Activated naive CD8-positive, alpha-beta T cell (primary cell): ENCODE measurements at regions not wholly inside any gene's neighbourhood (a gene's known extent, or its start where the extent isn't known, plus 50 kb on each side); places are given as distances from the start of the nearest gene placed in this dataset.

Experiments
- H3K27ac Mint-ChIP-seq: one replicate; pipeline ENCODE4 v1.8.0; 2021; ENCODE audit warnings: mixed read lengths
- H3K27me3 Mint-ChIP-seq: one replicate; pipeline ENCODE4 v1.8.0; 2021; ENCODE audit warnings: mixed read lengths
- H3K36me3 Mint-ChIP-seq: one replicate; pipeline ENCODE4 v1.8.0; 2021; ENCODE audit warnings: mixed read lengths
- H3K4me1 Mint-ChIP-seq: one replicate; pipeline ENCODE4 v1.8.0; 2021; ENCODE audit warnings: low read depth, mixed read lengths
- H3K4me3 Mint-ChIP-seq: one replicate; pipeline ENCODE4 v1.8.0; 2021; ENCODE audit warnings: mild to moderate bottlenecking, mixed read lengths
- H3K9me3 Mint-ChIP-seq: one replicate; pipeline ENCODE4 v1.8.0; 2021; ENCODE audit warnings: low read depth, mixed read lengths

DNA sequence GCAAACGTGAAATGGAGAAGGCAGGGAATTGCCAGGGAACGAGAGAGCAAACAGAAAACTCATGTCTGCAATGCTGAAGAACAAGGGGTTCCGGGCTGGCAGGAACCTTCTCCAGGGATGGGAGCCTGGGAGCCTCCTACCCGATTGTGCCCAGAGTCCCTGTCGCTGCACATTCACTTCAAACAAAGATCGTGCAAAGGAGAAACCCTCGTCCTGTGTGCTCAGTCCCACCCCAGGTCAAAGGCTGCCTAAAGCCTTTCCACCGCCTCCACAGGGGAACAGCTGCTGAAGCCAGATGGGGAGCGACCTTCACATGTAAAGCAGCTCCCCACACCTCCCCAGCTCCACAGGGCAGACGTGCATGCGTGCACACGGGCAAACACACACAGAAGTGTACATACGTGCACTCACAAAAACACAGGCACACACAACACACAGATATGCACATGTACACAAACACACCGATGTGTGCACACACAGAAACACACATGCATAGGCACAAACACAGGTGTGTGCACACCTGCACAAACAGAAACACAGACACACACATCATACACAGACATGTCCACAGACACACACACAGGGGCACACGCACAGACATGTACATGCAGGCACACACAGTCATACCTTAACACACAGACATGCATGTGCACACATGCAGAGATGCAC is 460.1 kb upstream of the SALL3 start:
- Mint-ChIP-seq H3K27ac (no peak overlapping the region), H3K4me1 (no peaks in the 10 kb centered on the region), H3K4me3 (no peak overlapping the region), H3K27me3 (no peaks in the 10 kb centered on the region), H3K36me3 (no peaks in the 10 kb centered on the region), H3K9me3 (no peaks in the 10 kb centered on the region)

GRCh38 chr18:78521136-78521535 is 458.5 kb upstream of the SALL3 start:
- no peak overlapping the region for H3K27ac Mint-ChIP-seq
- H3K36me3 Mint-ChIP-seq: no peaks in the 10 kb centered on the region
- no peaks in the 10 kb centered on the region for H3K9me3 Mint-ChIP-seq
- no peaks in the 10 kb centered on the region for H3K27me3 Mint-ChIP-seq
- H3K4me1 Mint-ChIP-seq: no peaks in the 10 kb centered on the region
- no peak overlapping the region for H3K4me3 Mint-ChIP-seq

DNA sequence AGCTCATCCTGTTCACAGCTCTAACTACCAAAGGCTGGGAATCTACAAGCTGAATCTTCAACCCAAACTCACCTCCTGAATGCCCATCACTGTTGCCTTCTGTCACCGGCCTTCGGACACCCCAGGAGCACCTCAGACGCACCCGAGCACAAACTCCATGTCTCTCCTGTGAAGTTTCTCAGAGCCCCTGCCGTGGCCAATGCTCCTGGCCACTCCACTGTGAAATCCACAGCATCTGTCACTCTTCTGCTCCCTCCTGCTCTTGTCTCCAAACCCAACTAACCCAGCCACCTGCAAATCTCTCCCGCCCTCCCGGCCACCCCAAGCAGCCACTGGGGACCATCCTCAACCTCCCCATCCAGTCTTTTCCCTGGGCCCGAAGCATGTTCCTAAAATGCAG is 457.9 kb upstream of the SALL3 start:
- no peak overlapping the region for H3K4me3 Mint-ChIP-seq
- no peak overlapping the region for H3K27ac Mint-ChIP-seq
- H3K9me3 Mint-ChIP-seq: no peaks in the 10 kb centered on the region

GRCh38 chr18:78522507-78522906 is 457.1 kb upstream of the SALL3 start:
- Mint-ChIP-seq H3K36me3 (no peaks in the 10 kb centered on the region), H3K4me3 (no peak overlapping the region), H3K27ac (no peak overlapping the region), H3K9me3 (no peaks in the 10 kb centered on the region), H3K4me1 (no peaks in the 10 kb centered on the region), H3K27me3 (peaks cover 1% of the 10 kb centered on the region)

More for the DNA sequence above, 457.9 kb upstream of the SALL3 start:
- Mint-ChIP-seq H3K4me1 (no peaks in the 10 kb centered on the region), H3K36me3 (no peaks in the 10 kb centered on the region), H3K27me3 (no peaks in the 10 kb centered on the region)

DNA sequence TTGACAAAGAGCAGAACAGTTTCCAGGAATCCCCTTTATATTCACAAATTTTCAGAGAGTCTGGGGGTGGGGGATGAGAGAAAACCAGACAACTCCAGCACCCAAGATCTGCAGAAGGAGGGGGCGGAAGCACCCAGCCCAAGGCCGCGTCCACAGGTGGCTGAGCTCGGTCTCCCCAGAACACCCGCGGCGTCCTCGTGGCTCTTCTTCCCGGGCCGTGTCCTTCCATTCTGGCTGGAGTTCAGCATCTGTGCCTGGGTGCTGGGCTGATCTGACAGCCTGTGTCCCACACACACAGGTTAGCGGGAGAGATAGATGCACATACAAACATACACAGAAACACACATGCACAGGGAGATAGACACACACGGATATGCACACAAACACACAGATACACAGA is 455.8 kb upstream of the SALL3 start:
- Mint-ChIP-seq H3K4me1 (no peaks in the 10 kb centered on the region), H3K36me3 (no peaks in the 10 kb centered on the region), H3K27ac (no peak overlapping the region), H3K4me3 (no peak overlapping the region), H3K27me3 (peaks cover 1% of the 10 kb centered on the region), H3K9me3 (no peaks in the 10 kb centered on the region)

DNA sequence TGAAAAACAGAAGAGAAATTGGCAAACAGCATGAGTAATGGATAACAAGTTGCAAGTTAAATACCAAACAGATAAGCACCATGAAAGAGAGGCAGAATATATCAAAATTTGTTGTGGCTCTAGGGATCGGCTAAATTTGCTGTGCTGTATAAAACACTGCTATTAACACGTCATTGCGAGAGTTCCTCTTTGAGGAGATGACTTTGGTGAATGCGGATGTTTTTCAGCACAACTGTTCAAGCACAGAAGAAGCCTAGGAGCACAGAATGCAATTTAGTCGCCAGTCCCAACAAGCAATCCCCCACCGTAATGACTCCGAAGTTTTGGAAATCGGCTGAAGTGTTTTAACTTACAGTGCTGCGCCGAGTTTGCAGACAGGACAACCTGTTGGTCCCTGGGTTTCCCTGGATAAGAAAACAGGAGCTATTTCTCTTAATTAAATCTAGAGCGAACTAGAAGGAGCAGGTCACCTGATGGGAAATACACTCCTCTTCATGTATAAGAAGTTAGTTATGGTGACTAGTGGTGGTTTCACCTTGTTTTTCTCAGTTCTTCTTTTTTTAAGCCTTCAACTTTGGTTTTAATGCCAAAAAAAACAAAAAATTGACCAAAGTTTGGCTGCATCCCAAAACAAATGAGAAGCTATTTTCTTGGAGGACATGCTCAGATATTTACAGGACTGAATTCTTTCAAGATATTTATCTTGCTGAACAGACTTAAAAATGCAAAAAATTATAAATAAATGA is 454.1 kb upstream of the SALL3 start:
- no peaks in the 10 kb centered on the region for H3K9me3 Mint-ChIP-seq
- H3K27me3 Mint-ChIP-seq: peaks cover 3% of the 10 kb centered on the region
- no peak overlapping the region for H3K4me3 Mint-ChIP-seq
- no peaks in the 10 kb centered on the region for H3K4me1 Mint-ChIP-seq
- H3K27ac Mint-ChIP-seq: no peak overlapping the region
- H3K36me3 Mint-ChIP-seq: no peaks in the 10 kb centered on the region

GRCh38 chr18:78526275-78526674 is 453.3 kb upstream of the SALL3 start:
- Mint-ChIP-seq H3K9me3 (no peaks in the 10 kb centered on the region), H3K27ac (no peak overlapping the region), H3K4me1 (no peaks in the 10 kb centered on the region), H3K27me3 (peaks cover 3% of the 10 kb centered on the region), H3K4me3 (no peak overlapping the region), H3K36me3 (no peaks in the 10 kb centered on the region)

DNA sequence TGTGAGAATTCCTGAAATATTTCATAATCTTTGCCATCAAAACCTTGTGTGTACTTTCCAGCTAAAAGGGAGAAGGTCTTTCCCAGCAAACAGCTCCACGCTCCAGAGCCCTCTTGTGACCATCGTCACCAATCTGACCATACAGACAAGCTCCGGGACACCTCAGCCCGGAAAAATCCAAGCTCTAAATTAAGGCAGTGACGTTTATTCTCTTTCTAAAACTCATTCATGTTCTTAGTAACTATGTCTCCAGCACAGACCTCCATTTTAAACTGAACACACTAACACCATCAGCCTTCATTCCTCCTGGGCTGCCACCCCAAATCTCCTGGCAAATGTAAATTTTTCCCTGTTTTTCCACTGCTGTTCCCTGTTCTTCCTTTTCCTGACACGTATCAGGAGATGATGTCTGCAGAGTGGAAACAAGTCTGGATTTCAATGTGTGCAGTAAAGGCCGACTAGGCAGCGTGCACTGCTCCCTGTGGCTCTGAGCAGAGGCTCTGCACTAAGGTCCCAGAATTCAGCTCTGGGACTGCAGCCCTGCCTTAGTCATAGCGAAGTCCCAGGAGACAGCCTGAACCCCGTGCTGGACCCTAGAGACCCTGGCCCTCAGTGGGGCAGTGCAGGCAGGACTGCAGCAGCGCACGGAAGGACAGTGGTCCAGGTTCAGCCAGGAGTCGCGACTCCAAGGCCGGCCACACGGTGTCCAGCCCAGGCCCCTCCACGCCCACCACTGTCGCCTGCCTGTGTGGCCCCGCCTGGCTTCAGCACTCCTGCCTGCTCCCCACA is 452.5 kb upstream of the SALL3 start:
- no peaks in the 10 kb centered on the region for H3K4me1 Mint-ChIP-seq
- peaks cover 3% of the 10 kb centered on the region for H3K27me3 Mint-ChIP-seq
- H3K27ac Mint-ChIP-seq: no peak overlapping the region
- no peaks in the 10 kb centered on the region for H3K36me3 Mint-ChIP-seq
- no peak overlapping the region for H3K4me3 Mint-ChIP-seq
- H3K9me3 Mint-ChIP-seq: no peaks in the 10 kb centered on the region

- Mint-ChIP-seq H3K27ac (no peak overlapping the region), H3K9me3 (no peaks in the 10 kb centered on the region), H3K36me3 (no peaks in the 10 kb centered on the region), H3K4me3 (no peak overlapping the region), H3K27me3 (peaks cover 3% of the 10 kb centered on the region), H3K4me1 (no peaks in the 10 kb centered on the region)
Observed at GRCh38 chr18:78527984-78528383, 451.6 kb upstream of the SALL3 start.

- Mint-ChIP-seq H3K9me3 (no peaks in the 10 kb centered on the region), H3K4me3 (no peak overlapping the region), H3K27me3 (peaks cover 3% of the 10 kb centered on the region)
Observed at GRCh38 chr18:78528411-78529258, 451.0 kb upstream of the SALL3 start.

DNA sequence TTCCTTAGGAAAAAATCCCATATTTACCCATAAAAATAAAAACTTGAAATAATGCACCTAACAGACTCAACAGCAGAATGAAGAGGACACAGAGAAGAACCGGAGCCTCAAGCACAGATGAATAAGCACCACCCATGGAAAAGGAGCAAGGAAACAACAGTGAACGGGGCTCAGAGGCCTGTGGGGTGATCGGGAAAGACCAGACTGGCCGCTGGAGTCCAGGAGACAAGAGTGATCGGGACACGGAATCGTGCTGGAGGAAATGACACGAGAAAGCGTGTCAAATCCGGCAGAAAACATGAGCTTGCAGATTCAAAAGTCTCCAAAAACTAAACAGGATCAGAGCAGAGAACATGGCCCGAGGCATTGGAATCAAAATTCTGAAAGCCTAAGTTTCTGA is 448.0 kb upstream of the SALL3 start:
- no peak overlapping the region for H3K4me3 Mint-ChIP-seq
- H3K36me3 Mint-ChIP-seq: no peaks in the 10 kb centered on the region
- no peak overlapping the region for H3K27ac Mint-ChIP-seq
- no peaks in the 10 kb centered on the region for H3K4me1 Mint-ChIP-seq
- H3K9me3 Mint-ChIP-seq: no peaks in the 10 kb centered on the region
- H3K27me3 Mint-ChIP-seq: peaks cover 3% of the 10 kb centered on the region

More at GRCh38 chr18:78528411-78529258, 451.0 kb upstream of the SALL3 start:
- H3K36me3 Mint-ChIP-seq: no peaks in the 10 kb centered on the region
- H3K27ac Mint-ChIP-seq: no peak overlapping the region
- H3K4me1 Mint-ChIP-seq: no peaks in the 10 kb centered on the region

GRCh38 chr18:78538669-78539440 is 440.8 kb upstream of the SALL3 start:
- Mint-ChIP-seq H3K4me1 (peaks cover 2% of the 10 kb centered on the region), H3K4me3 (no peak overlapping the region), H3K9me3 (no peaks in the 10 kb centered on the region), H3K27me3 (no peaks in the 10 kb centered on the region), H3K27ac (no peak overlapping the region), H3K36me3 (no peaks in the 10 kb centered on the region)

DNA sequence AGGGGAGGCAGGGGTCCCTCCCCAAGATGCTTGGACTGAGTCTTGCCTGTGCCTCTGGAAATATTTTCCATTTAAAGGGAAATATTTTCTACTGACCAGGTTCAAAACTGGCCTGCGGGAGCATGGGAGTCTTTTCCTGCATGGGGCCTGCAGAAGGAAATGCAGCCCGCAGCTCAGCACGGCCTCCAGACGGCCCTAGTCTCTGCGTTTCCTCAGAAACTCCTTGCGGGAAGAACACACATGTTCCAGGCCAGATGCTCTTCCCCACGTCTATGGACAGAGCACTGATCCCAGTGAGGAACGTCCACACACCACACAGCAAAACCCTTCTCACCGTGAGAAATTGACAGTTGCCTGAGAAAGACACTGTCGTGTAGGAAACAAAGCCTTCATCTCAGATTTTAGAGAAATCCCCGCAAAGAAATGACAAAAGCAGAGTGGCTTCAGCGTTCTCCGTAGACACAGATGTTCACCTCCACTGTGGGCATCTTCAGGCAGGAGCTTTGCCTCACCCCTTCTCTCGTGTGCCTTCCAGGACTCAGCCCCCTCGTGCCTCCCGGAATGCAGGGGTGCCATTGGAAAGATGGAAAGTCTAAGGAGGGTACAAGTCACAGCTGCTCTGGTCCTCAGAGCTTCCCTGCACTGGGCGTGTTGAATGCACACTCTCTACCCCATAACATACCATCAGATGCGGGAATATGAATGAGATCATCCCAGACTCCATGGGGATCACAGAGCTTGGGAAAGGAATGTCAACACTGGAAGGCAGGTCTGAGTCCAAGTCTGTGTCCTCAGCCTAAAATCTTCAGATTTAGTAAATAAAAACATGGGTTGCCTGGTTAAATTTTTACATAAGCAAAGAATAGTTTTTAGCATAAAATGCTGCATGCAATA is 438.7 kb upstream of the SALL3 start:
- Mint-ChIP-seq H3K27ac (no peak overlapping the region), H3K4me1 (peaks cover 2% of the 10 kb centered on the region), H3K27me3 (no peaks in the 10 kb centered on the region), H3K4me3 (no peak overlapping the region), H3K36me3 (no peaks in the 10 kb centered on the region), H3K9me3 (no peaks in the 10 kb centered on the region)
